Fibroblast of skin of abdomen (primary cell): ENCODE measurements at regions not wholly inside any gene's neighbourhood (a gene's known extent, or its start where the extent isn't known, plus 50 kb on each side); places are given as distances from the start of the nearest gene placed in this dataset.
A peak's percentile ranks its signal among the peaks of the same experiment; 100 is the strongest.
"Not testable (repeated sequence)": the region's sequence is repeated elsewhere in the genome, so short reads cannot be mapped to it uniquely, and the experiment has no call there.

ENCODE experiments used
- DNase-seq: peaks from one replicate; pipeline ENCODE4 v3.0.0-alpha.2; 2013

- no peak for DNase-seq
These were observed 58.1 kb downstream of the NPAP1 start for GRCh38 chr15:24733659-24734058.

GRCh38 chr15:24734396-24734795 is 58.8 kb downstream of the NPAP1 start:
- DNase-seq, result no peak

GRCh38 chr15:24745290-24745689 is 69.7 kb downstream of the NPAP1 start:
- DNase-seq, result no peak

- DNase-seq, result no peak
These were observed 70.5 kb downstream of the NPAP1 start for GRCh38 chr15:24746094-24746493.

- DNase-seq, result no peak
These were observed 71.8 kb downstream of the NPAP1 start for GRCh38 chr15:24747376-24747775.

GRCh38 chr15:24748812-24749439 is 73.4 kb downstream of the NPAP1 start:
- no peak for DNase-seq

- no peak for DNase-seq
These were observed 76.8 kb downstream of the NPAP1 start for GRCh38 chr15:24752354-24752753.

DNA sequence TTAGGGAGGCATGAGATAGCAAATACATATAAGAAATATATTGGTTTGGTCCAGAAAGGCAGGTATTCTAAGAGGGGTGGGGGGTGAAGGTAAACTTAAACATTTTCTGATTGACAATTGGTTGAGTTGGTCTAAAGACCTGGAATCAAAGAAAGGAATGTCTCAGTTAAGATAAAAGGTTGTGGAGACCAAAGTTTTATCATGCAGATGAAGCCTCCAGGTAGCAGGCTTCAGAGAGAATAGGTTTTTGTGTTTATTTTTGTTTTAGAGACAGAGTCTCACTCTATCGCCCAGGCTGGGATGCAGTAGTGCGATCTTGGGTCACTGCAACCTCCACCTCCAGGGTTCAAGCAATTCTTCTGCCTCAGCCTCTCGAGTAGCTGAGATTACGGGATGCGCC is 80.5 kb downstream of the NPAP1 start:
- DNase-seq, result no peak

DNA sequence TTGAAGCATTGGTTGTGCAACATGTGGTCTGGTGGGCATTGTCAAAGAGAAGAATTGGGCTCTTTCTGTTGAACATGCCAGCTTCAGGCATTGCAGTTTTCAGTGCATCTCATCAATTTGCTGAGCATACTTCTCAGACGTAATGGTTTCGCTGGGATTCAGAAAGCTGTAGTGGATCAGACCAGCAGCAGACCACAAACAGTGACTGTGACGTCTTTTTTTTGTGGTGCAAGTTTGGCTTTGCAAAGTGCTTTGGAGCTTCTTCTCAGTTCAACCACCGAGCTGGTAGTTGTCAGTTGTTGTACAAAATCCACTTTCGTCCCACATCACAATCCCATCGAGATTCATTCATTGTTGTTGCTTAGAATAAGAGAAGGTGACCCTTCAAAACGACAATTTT is 84.5 kb downstream of the NPAP1 start:
- DNase-seq, result no peak

- peak; percentile 0 for DNase-seq
These were observed 86.2 kb downstream of the NPAP1 start for GRCh38 chr15:24761704-24762302.

- DNase-seq, result no peak
These were observed 88.3 kb downstream of the NPAP1 start for GRCh38 chr15:24763891-24764290.

- no peak for DNase-seq
These were observed 89.0 kb downstream of the NPAP1 start for GRCh38 chr15:24764375-24765171.

DNA sequence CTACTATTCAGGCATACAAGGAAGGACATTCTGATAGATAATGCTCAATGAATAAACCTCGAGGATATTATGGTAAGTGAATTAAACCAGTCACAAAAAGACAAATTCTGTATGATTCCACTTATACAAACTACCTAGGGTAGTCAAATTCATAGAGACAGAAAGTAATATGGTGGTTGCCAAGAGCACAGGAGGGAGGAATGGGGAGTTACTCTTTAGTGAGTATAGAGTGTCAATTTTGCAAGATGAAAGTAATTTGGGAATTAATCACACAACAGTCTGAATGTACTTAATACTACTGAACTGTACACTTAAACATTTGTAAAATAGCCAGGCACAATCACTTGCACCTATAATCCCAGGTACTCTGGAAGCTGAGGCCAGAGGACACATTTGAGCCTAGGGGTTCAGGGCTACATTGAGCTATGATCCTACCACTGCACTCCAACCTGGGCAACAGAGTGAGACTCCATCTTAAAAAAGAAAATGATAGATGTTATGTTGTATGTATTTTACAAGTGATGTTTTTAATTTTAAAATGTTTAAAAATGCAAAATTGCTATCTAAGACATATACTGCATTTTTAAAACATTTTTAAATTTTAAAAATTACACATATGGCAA is 91.0 kb downstream of the NPAP1 start:
- DNase-seq, result no peak

DNA sequence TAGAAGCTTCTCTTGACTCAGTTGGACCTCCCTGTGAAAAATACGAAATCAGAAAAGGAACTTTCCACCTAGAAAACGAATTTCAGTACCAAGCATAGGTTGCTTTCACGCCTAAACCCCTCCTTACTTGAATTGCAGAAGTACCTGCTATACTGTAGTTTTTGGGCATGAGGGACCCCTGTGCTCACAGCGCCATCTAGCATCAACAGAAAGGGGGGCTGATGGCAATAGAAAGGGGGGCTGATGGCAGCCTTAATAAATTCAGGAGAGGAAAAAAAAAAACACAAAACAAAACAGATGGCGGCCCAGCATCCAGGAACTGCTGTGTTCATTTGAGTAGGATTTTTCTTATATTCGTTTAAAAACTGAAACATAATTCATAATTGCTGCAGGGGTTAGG is 96.7 kb downstream of the NPAP1 start:
- DNase-seq, result no peak

GRCh38 chr15:24772686-24773373 is 97.3 kb downstream of the NPAP1 start:
- DNase-seq, result peak; percentile 86

DNA sequence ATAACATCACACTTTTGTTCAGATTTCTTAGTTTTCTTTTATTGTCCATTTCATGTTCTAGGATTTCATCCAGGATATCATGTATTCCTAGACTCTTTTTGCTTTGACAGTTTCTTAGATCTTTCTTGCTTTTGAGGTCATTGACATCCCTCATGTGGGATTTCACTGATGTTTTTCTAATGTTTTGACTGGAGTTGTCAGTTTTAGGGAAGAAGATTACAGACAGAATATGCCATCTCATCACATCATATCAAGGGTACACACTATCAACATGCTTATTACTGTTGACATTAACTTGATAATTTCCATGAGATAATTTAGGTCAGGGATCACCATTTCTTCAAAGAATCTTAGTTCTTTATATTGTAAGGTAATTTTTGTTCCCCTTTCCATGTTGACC is 101.7 kb downstream of the NPAP1 start:
- no peak for DNase-seq

GRCh38 chr15:24784506-24784905 is 108.9 kb downstream of the NPAP1 start:
- no peak for DNase-seq

- no peak for DNase-seq
These were observed 110.8 kb downstream of the NPAP1 start for GRCh38 chr15:24786347-24786746.

DNA sequence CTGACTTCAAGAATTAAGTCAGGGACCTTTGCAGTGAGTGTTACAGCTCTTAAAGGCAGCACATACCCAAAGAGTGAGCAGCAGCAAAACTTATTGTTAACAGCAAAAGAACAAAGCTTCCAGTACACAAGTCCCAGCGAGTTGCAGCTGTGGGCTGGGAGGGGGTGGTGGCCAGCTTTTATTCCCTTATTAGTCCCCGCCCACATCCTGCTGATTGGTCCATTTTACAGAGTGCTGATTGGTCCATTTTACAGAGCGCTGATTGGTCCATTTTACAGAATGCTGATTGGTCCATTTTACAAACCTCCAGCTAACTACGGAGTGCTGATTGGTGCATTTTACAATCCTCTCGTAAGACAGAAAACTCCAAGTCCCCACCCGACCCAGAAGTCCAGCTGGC is 127.0 kb downstream of the NPAP1 start:
- DNase-seq, result not testable (repeated sequence)

DNA sequence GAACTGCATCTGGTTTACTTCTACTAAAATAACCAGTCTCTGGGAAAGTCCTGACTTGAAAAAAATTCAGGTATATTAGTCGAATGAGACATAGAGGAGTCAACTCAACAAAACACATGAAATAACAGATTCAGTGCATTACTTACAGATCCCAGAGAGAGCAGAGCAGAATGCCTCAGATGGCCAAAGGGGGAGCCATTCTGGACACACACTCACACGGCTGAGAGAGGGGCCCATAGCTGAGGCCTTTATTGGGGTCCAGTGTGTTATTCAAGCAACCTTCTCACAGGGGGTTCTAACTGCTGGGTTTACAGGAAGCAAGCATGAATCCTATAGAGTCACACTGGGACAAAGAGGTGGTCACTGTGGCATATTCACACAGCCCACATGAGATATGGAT is 135.1 kb upstream of the SNRPN start:
- DNase-seq, result no peak

GRCh38 chr15:24823473-24823872 is 131.3 kb upstream of the SNRPN start:
- DNase-seq, result no peak

- no peak for DNase-seq
These were observed 122.5 kb upstream of the SNRPN start for GRCh38 chr15:24832282-24832681.

DNA sequence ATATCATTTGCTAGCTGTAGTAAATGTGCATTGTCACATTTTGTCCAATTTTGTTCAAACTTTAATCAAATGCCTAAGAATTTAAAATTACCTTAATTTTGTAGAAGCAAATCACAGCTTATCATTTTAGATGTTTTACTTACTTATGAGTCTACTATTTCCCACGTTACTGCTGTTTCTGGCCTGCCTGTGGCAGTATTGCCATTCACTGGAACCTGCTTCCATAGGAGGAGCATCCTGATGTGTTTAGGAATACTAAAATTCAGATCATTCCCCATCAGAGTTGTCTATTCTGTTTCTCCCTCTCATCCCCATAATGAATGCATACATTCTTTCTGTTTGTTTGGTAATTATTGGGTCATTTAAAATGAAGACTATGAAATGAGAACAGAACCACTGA is 119.5 kb upstream of the SNRPN start:
- no peak for DNase-seq
